GM13976 (cell line): ENCODE measurements at regions not wholly inside any gene's neighbourhood (a gene's known extent, or its start where the extent isn't known, plus 50 kb on each side); places are given as distances from the start of the nearest gene placed in this dataset.
"Not testable (repeated sequence)": the region's sequence is repeated elsewhere in the genome, so short reads cannot be mapped to it uniquely, and the experiment has no call there.

Experiments
- DNase-seq: peaks from one replicate; pipeline ENCODE4 v3.0.0; 2012; ENCODE audit warnings: low spot score
- CTCF ChIP-seq: IDR thresholded peaks from 2 replicates; pipeline ENCODE4 v1.5.1; 2012; ENCODE audit warnings: borderline replicate concordance, mild to moderate bottlenecking; ENCODE audit not compliant: insufficient read depth; ENCODE audit errors: extremely low read depth, missing control alignments, control extremely low read depth
- in situ Hi-C: fragments of 300-500 bp; cut with MboI; formaldehyde crosslinking; loops from one replicate; pipeline ENCODE4 v1.12.0; 2022; ENCODE audit warnings: low sequenced_read_pairs, mixed read lengths, inconsistent platforms; ENCODE audit not compliant: unreplicated experiment

- in situ Hi-C loops, result no loop called here
- TF ChIP-seq CTCF, result no peak
- DNase-seq, result no peak
These were observed 395.6 kb upstream of the USP9Y start for GRCh38 chrY:12305456-12305855.

DNA sequence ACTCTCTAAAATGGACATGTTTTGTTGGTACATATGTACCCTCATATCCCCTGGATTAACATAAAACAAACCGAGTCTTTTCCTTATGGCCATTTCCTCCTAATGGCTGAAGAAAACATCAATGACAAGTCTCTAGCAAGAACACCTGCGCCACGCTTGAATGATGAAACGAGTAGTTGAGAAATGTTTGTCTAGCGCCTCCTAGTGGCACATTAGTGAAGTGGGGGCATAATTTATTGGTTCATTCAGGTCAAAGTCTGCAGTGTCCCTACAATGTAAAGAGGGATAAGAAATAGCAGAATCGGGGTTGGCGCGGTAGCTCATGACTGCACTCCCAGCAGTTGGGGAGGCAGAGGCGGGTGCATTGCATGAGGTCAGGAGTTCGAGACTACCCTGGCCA lies 391.8 kb upstream of the USP9Y start:
- no peak for DNase-seq

GRCh38 chrY:12310832-12311231 lies 390.2 kb upstream of the USP9Y start:
- in situ Hi-C loops, result no loop called here
- no peak for DNase-seq
- no peak for TF ChIP-seq CTCF

More for the DNA sequence above, 391.8 kb upstream of the USP9Y start:
- no peak for TF ChIP-seq CTCF
- in situ Hi-C loops, result no loop called here

- DNase-seq, result no peak
- in situ Hi-C loops, result no loop called here
- no peak for TF ChIP-seq CTCF
These were observed 373.3 kb upstream of the USP9Y start for GRCh38 chrY:12327751-12328150.

- in situ Hi-C loops, DNase-seq: not testable (repeated sequence)
These were observed 369.1 kb upstream of the USP9Y start for GRCh38 chrY:12331917-12332316.

DNA sequence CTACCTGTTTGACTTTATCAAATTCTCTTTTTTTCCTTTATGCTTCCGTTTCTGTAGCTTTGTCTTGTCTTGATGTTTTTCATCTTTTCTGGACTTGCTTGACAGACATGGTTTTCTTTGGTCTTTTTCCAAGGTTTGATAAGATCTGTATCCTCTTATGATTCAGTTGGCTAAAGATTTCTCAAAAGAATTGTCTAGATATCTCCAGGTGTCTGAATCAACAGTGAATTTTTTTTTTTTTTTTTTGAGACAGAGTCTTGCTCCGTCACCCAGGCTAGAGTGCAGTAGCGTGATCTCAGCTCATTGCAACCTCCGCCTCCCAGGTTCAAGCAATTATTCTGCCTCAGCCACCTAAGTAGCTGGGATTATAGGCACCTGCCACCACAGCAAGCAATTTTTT lies 357.8 kb upstream of the USP9Y start:
- no peak for DNase-seq
- in situ Hi-C loops, result no loop called here
- no peak for TF ChIP-seq CTCF

DNA sequence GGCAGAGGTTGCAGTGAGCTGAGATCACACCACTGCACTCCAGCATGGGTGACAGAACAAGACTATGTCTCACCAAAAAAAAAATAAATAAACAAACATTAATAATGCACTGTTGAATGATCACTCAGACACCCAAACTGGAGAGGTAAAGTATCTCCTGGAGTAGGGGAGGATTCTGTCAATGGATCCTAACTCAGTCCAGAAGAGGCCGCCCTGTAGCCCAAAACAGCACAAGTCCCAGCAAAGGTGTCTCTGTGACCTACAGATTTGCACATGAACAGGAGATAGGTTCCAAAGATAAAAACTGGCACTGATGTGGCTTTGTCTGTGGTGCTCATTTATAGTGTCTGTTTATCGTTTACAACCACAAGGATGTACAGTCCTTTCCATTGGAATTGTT lies 352.9 kb upstream of the USP9Y start:
- no peak for TF ChIP-seq CTCF
- in situ Hi-C loops, result no loop called here
- no peak for DNase-seq
